ENCODE measurements at regions not wholly inside any gene's neighbourhood (a gene's known extent, or its start where the extent isn't known, plus 50 kb on each side); places are given as distances from the start of the nearest gene placed in this dataset.

GRCh38 chr12:132439333-132439904 lies 50.5 kb upstream of the FBRSL1 start:
- no peak for TF ChIP-seq CTCF (IDR thresholded peaks at IDR 0.05)
- Mint-ChIP-seq H3K27me3 (ENCODE audit: low read depth) (peaks cover 35% of the 10 kb centered on the region), H3K4me3 (ENCODE audit: unreplicated experiment) (no peak overlapping the region), H3K27ac (ENCODE audit: unreplicated experiment) (no peak overlapping the region), H3K4me1 (ENCODE audit: low read depth) (no peaks in the 10 kb centered on the region), H3K9me3 (ENCODE audit: low read depth) (no peaks in the 10 kb centered on the region), H3K36me3 (ENCODE audit: low read depth) (no peaks in the 10 kb centered on the region)
- DNase-seq (ENCODE audit: low spot score): no peak

GRCh38 chr12:132438726-132439125 lies 51.2 kb upstream of the FBRSL1 start:
- Mint-ChIP-seq H3K4me1 (ENCODE audit: low read depth) (no peaks in the 10 kb centered on the region), H3K36me3 (ENCODE audit: low read depth) (no peaks in the 10 kb centered on the region), H3K27me3 (ENCODE audit: low read depth) (peaks cover 35% of the 10 kb centered on the region), H3K4me3 (ENCODE audit: unreplicated experiment) (no peak overlapping the region), H3K27ac (ENCODE audit: unreplicated experiment) (no peak overlapping the region), H3K9me3 (ENCODE audit: low read depth) (no peaks in the 10 kb centered on the region)
- TF ChIP-seq CTCF (IDR thresholded peaks at IDR 0.05): no peak
- DNase-seq (ENCODE audit: low spot score): no peak

DNA sequence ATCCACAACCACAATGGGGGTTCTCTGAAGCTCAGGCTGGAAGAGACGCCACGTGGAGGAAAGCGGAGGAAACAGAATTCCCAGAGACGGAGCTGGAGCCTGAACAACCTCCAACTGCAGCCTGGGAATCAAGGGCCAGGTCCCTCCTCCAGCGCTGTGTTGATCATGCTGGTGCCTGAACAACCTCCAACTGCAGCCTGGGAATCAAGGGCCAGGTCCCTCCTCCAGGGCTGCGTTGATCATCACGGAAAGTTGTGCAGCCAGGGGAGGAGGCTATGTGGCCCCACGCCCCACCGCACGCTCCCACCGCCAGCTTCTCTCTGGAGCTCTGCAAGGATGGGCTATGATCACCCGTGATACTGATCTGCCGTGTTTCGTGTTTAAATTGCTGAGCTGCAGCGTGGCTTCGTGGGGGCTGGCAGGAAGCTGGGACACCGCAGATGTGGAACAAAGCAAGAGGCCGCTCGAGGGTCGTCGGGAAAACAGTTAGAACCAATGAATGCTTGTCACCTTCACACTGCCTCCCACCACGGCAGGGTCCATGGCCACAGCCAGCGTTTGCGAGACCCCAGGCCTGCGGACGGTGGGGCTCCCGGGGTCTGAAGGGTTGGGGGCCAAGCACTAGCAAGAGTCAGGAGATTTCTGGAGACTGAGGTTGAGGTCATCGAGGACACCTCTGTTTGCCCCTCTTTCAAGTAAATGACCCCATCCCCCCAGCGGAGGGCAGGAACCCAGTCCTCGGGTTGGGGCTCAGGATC lies 51.8 kb upstream of the FBRSL1 start:
- Mint-ChIP-seq H3K4me1 (ENCODE audit: low read depth) (no peaks in the 10 kb centered on the region), H3K27me3 (ENCODE audit: low read depth) (peaks cover 33% of the 10 kb centered on the region), H3K27ac (ENCODE audit: unreplicated experiment) (no peak overlapping the region), H3K9me3 (ENCODE audit: low read depth) (no peaks in the 10 kb centered on the region), H3K36me3 (ENCODE audit: low read depth) (peaks cover 1% of the 10 kb centered on the region), H3K4me3 (ENCODE audit: unreplicated experiment) (no peak overlapping the region)
- no peak for TF ChIP-seq CTCF (IDR thresholded peaks at IDR 0.05)
- no peak for DNase-seq (ENCODE audit: low spot score)

GRCh38 chr12:132437252-132437932 lies 52.6 kb upstream of the FBRSL1 start:
- Mint-ChIP-seq H3K36me3 (ENCODE audit: low read depth) (peaks cover 1% of the 10 kb centered on the region), H3K27me3 (ENCODE audit: low read depth) (peaks cover 31% of the 10 kb centered on the region), H3K4me3 (ENCODE audit: unreplicated experiment) (no peak overlapping the region), H3K9me3 (ENCODE audit: low read depth) (no peaks in the 10 kb centered on the region), H3K27ac (ENCODE audit: unreplicated experiment) (no peak overlapping the region), H3K4me1 (ENCODE audit: low read depth) (no peaks in the 10 kb centered on the region)
- TF ChIP-seq CTCF (IDR thresholded peaks at IDR 0.05): no peak
- DNase-seq (ENCODE audit: low spot score): no peak

DNA sequence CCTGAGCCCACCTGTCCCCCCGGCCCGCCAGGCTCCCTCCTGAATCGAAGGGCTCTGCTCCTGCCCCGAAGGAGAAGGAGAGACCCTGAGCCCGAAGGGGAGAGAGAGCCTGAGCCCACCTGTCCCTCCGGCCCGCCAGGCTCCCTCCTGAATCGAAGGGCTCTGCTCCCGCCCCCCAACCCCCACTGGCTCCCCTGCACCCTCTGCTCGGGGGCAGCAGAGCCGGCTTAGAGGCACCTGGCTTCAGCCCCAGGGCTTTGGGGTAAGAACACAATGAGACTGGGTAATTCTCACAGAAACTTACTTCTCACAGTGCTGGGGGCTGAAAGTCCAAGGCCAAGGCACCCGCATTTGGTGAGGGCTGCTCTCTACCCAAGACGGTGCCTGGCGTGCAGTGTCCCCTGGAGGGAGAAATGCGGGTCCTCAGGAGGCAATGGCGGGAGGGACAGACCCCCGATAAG lies 53.1 kb upstream of the FBRSL1 start:
- H3K36me3 Mint-ChIP-seq (ENCODE audit: low read depth): peaks cover 1% of the 10 kb centered on the region
- TF ChIP-seq CTCF (IDR thresholded peaks at IDR 0.05): no peak
- no peak for DNase-seq (ENCODE audit: low spot score)
- H3K4me3 Mint-ChIP-seq (ENCODE audit: unreplicated experiment): no peak overlapping the region
- H3K27me3 Mint-ChIP-seq (ENCODE audit: low read depth): peaks cover 27% of the 10 kb centered on the region
- no peak overlapping the region for H3K27ac Mint-ChIP-seq (ENCODE audit: unreplicated experiment)
- H3K9me3 Mint-ChIP-seq (ENCODE audit: low read depth): no peaks in the 10 kb centered on the region
- peaks cover 2% of the 10 kb centered on the region for H3K4me1 Mint-ChIP-seq (ENCODE audit: low read depth)

Data from chondrocyte (in vitro differentiated cells).